K562 (cell line): ENCODE measurements at regions not wholly inside any gene's neighbourhood (a gene's known extent, or its start where the extent isn't known, plus 50 kb on each side); places are given as distances from the start of the nearest gene placed in this dataset.
"Not testable (repeated sequence)": the region's sequence is repeated elsewhere in the genome, so short reads cannot be mapped to it uniquely, and the experiment has no call there.

Source experiments
- ATAC-seq: fragments of 200-7000 bp; cut with Tn5 transposase; 3 replicates; pipeline ENCODE4 v1.9.1; 2020; ENCODE audit warnings: moderate library complexity
- BruUV-seq: library from RNA; stranded (reverse); fragments of 400-500 nt; replicated peaks from 2 replicates; lab custom pipeline; 2021; lab: Mats Ljungman, UMichigan
- CTCF ChIA-PET: fragments of 300-600 bp; formaldehyde crosslinking; extraction: SDS; loops from one replicate; lab custom pipeline; 2021; ENCODE audit warnings: low intra/inter-chr PET ratio; lab: Yijun Ruan, JAX
- POLR2A ChIA-PET: fragments of 300-600, 350-650 bp; sonication (Branson Sonifier 250); formaldehyde crosslinking; extraction: SDS; loops from one replicate; lab custom pipeline; 2021; ENCODE audit warnings: antibody characterized with exemption, inconsistent platforms; lab: Yijun Ruan, JAX
- DNase-seq, 4 experiments: peaks; one replicate each; pipeline versions ENCODE4 v3.0.0 to v3.0.0-alpha.2; 2011 to 2018; ENCODE audit warnings: low spot score in 3 of 4, mixed read lengths in 3 of 4; ENCODE audit errors: extremely low read depth in 1 of 4
- FAIRE-seq: peaks from 2 replicates; lab custom pipeline; 2011; peaks lifted over from hg19 to GRCh38; lab: Jason Lieb, UNC
- H2AFZ ChIP-seq: 2 replicates; pipeline ENCODE4 v1.6.0; 2011; ENCODE audit warnings: low read depth, low read length, control low read depth, inconsistent platforms
- H3K27ac ChIP-seq: fragments of 200-600 bp; 3 replicates; pipeline ENCODE4 v1.8.0; 2011; ENCODE audit warnings: low read depth, mild to moderate bottlenecking, control low read depth, inconsistent platforms, low read length, moderate library complexity, mixed read lengths; ENCODE audit errors: extremely low read depth
- H3K27me3 ChIP-seq, 2 experiments: fragments of 300-600 bp in 1 of 2; 2 replicates in 1 of 2; 3 replicates in 1 of 2; pipeline versions ENCODE4 v1.6.0 to v1.8.0; 2011; ENCODE audit warnings: inconsistent platforms in 2 of 2, low read length in 2 of 2, mild to moderate bottlenecking in 1 of 2, mixed read lengths in 1 of 2, moderate library complexity in 1 of 2; ENCODE audit not compliant: control insufficient read depth in 2 of 2, insufficient read depth in 2 of 2
- H3K36me3 ChIP-seq: fragments of 300-600 bp; 3 replicates; pipeline ENCODE4 v1.8.0; 2011; ENCODE audit warnings: mild to moderate bottlenecking, low read length, inconsistent platforms; ENCODE audit not compliant: control insufficient read depth, insufficient read depth
- H3K4me1 ChIP-seq, 2 experiments: fragments of 200-600 bp in 1 of 2; replicated peaks in 1 of 2; 2 replicates in 1 of 2; 3 replicates in 1 of 2; pipeline versions ENCODE4 v1.5.1 to v1.8.0; 2011; ENCODE audit warnings: inconsistent platforms in 2 of 2, low read length in 2 of 2, mild to moderate bottlenecking in 1 of 2, mixed read lengths in 1 of 2, moderate library complexity in 1 of 2; ENCODE audit not compliant: control insufficient read depth in 2 of 2, insufficient read depth in 2 of 2
- H3K4me2 ChIP-seq: 2 replicates; pipeline ENCODE4 v1.6.1; 2011; ENCODE audit warnings: low read length, control low read depth, inconsistent platforms, mixed read lengths; ENCODE audit not compliant: insufficient read depth
- H3K4me3 ChIP-seq: fragments of 200-600 bp; sonication (generic), shearing (Covaris generic); 2 replicates; pipeline ENCODE4 v1.5.1; 2016; ENCODE audit warnings: control low read depth, inconsistent platforms
- H3K79me2 ChIP-seq: fragments of 200-600 bp; 3 replicates; pipeline ENCODE4 v1.8.0; 2011; ENCODE audit warnings: low read length, inconsistent platforms; ENCODE audit not compliant: control insufficient read depth, insufficient read depth
- H3K9ac ChIP-seq, 2 experiments: 2 replicates each; pipeline versions ENCODE4 v1.6.0 to v1.6.1; 2011; ENCODE audit warnings: low read depth in 2 of 2, low read length in 2 of 2, control low read depth in 1 of 2, inconsistent platforms in 1 of 2, mild to moderate bottlenecking in 1 of 2, mixed read lengths in 1 of 2; ENCODE audit not compliant: insufficient read depth in 1 of 2
- H3K9me1 ChIP-seq: one replicate; pipeline ENCODE4 v1.6.0; 2011; ENCODE audit warnings: inconsistent platforms, mild to moderate bottlenecking, low read length, moderate library complexity; ENCODE audit not compliant: control insufficient read depth, insufficient read depth
- H3K9me3 ChIP-seq: replicated peaks from 2 replicates; pipeline ENCODE4 v1.5.1; 2011; ENCODE audit warnings: low read depth, low read length, inconsistent platforms; ENCODE audit not compliant: control insufficient read depth, insufficient read depth
- H4K20me1 ChIP-seq: replicated peaks from 2 replicates; pipeline ENCODE4 v1.6.1; 2011; ENCODE audit warnings: low read length, inconsistent platforms, mixed read lengths; ENCODE audit not compliant: control insufficient read depth, insufficient read depth
- RBM22 ChIP-seq: fragments of 200-400 bp; formaldehyde crosslinking; IDR thresholded peaks from 2 replicates; pipeline ENCODE4 v1.6.1; 2018; ENCODE audit warnings: low read length, low read depth; ENCODE audit not compliant: poor library complexity, severe bottlenecking
- SMAD3 ChIP-seq: fragments of 450-650 bp; formaldehyde crosslinking; conservative IDR thresholded peaks from 2 replicates; pipeline ENCODE4 v1.4.0; 2020; ENCODE audit warnings: mild to moderate bottlenecking
- ZNF124 ChIP-seq: sonication (generic); formaldehyde crosslinking; IDR thresholded peaks from 2 replicates; pipeline ENCODE4 v1.8.1; 2022; ENCODE audit warnings: missing genetic modification reagents
- WGBS: fragments of 100-300 bp; shearing (Covaris generic); methylation state at CpG from one replicate; pipeline ENCODE4 v1.1.6; 2016; ENCODE audit warnings: low coverage, mixed read lengths; ENCODE audit not compliant: insufficient coverage; ENCODE audit errors: missing lambda C conversion rate; 5-methylcytosine and 5-hydroxymethylcytosine counted together
- in situ Hi-C: fragments of 300-500 bp; cut with MboI; formaldehyde crosslinking; loops from 4 replicates; pipeline ENCODE4 v1.15.0; 2018; ENCODE audit warnings: inconsistent platforms, mixed read lengths
- intact Hi-C: fragments of 100-400 bp; cut with micrococcal nuclease; formaldehyde crosslinking; loops from 2 replicates; pipeline ENCODE4 v1.14.2; 2022
- TF ChIP-seq, protein P1 (sequence below): sonication (generic); formaldehyde crosslinking; IDR thresholded peaks from 2 replicates; pipeline ENCODE4 v1.8.1; 2023; ENCODE audit warnings: mild to moderate bottlenecking, missing genetic modification reagents
- TF ChIP-seq, protein P2 (sequence below): fragments of 200-800 bp; sonication (Bioruptor generic); IDR thresholded peaks from 2 replicates; pipeline ENCODE4 v1.6.1; 2017; ENCODE audit warnings: missing genetic modification characterization, missing compliant biosample characterization

DNA sequence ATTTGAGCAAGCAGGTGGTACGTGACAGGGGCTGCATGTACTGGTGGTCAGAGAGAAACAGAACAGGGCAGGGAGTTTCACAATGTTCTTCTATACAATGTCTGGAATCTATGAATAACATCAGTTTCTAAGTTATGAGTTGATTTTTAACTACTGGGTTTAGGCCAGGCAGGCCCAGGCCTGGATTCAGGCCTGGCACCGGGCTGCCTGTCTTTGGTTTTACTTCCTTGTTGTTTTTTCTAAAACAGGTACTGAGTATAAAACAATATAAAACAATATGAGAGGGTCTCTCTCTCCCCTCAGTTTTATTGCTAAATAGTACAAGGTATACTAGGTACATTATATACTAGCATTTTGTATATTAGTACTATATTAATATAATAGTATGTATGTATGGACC is 742.7 kb upstream of the FAT3 start:
- 4% methylated on average over 2 of the region's 2 CpGs for WGBS

DNA sequence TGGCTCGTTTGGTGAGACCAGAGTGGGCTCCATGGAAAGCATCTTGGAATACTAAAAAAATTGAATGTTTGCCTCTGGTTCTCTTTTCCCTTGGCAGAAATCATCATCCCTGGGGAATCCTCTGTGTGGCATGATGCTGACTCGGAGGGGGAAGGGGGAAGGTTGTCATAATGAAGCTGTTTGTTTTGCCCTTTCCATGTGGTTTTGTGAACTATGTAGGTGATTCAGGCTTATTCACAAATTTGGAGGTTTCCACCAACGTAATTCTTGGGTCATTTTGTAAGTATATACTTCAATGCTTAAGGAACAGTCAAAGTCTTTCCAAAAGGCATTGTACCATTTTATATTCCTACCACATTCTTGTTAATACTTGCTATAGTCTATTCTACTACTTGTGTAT is 754.0 kb upstream of the FAT3 start:
- H2AFZ ChIP-seq: no peak overlapping the region
- in situ Hi-C loops (no loop called here), intact Hi-C loops (no loop called here)
- no peak overlapping the region for H3K4me3 ChIP-seq
- BruUV-seq: no TSS peak
- H3K4me1 ChIP-seq: no peaks in the 10 kb centered on the region
- H3K36me3 ChIP-seq: no peaks in the 10 kb centered on the region
- CTCF ChIA-PET: no interaction called here
- no peaks in the 10 kb centered on the region for H3K79me2 ChIP-seq
- no peak for ATAC-seq
- no peaks in the 10 kb centered on the region for H3K9me1 ChIP-seq
- no peak overlapping the region for H3K9ac ChIP-seq
- no peaks in the 10 kb centered on the region for H3K27me3 ChIP-seq
- H3K27ac ChIP-seq: no peak overlapping the region
- DNase-seq: no peak
- FAIRE-seq: no peak
- WGBS: 0% methylated on average over 3 of the region's 3 CpGs
- H4K20me1 ChIP-seq: no peaks in the 10 kb centered on the region
- POLR2A ChIA-PET: no interaction called here
- H3K4me2 ChIP-seq: no peak overlapping the region
- no peaks in the 10 kb centered on the region; the same call in 1 of the 2 replicates for H3K9me3 ChIP-seq
- TF ChIP-seq ZNF124 (CRISPR knock-in tag) (no peak), RBM22 (no peak), SMAD3 (no peak)
- TF ChIP-seq, protein P1, sequence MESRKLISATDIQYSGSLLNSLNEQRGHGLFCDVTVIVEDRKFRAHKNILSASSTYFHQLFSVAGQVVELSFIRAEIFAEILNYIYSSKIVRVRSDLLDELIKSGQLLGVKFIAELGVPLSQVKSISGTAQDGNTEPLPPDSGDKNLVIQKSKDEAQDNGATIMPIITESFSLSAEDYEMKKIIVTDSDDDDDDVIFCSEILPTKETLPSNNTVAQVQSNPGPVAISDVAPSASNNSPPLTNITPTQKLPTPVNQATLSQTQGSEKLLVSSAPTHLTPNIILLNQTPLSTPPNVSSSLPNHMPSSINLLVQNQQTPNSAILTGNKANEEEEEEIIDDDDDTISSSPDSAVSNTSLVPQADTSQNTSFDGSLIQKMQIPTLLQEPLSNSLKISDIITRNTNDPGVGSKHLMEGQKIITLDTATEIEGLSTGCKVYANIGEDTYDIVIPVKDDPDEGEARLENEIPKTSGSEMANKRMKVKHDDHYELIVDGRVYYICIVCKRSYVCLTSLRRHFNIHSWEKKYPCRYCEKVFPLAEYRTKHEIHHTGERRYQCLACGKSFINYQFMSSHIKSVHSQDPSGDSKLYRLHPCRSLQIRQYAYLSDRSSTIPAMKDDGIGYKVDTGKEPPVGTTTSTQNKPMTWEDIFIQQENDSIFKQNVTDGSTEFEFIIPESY: no peak
- TF ChIP-seq, protein P2, sequence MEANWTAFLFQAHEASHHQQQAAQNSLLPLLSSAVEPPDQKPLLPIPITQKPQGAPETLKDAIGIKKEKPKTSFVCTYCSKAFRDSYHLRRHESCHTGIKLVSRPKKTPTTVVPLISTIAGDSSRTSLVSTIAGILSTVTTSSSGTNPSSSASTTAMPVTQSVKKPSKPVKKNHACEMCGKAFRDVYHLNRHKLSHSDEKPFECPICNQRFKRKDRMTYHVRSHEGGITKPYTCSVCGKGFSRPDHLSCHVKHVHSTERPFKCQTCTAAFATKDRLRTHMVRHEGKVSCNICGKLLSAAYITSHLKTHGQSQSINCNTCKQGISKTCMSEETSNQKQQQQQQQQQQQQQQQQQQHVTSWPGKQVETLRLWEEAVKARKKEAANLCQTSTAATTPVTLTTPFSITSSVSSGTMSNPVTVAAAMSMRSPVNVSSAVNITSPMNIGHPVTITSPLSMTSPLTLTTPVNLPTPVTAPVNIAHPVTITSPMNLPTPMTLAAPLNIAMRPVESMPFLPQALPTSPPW: no peak

More for the DNA sequence above, 742.7 kb upstream of the FAT3 start:
- BruUV-seq, POLR2A ChIA-PET, H3K9ac ChIP-seq, H3K4me1 ChIP-seq, H3K27ac ChIP-seq, DNase-seq, ATAC-seq, FAIRE-seq, CTCF ChIA-PET, H3K4me3 ChIP-seq, H3K79me2 ChIP-seq, H2AFZ ChIP-seq, H4K20me1 ChIP-seq, H3K4me2 ChIP-seq, H3K27me3 ChIP-seq, H3K36me3 ChIP-seq, H3K9me3 ChIP-seq, in situ Hi-C loops, H3K9me1 ChIP-seq, intact Hi-C loops: not testable (repeated sequence)
